IPS DF 19.7 (cell line): ENCODE measurements at regions not wholly inside any gene's neighbourhood (a gene's known extent, or its start where the extent isn't known, plus 50 kb on each side); places are given as distances from the start of the nearest gene placed in this dataset.
"Not testable (repeated sequence)": the region's sequence is repeated elsewhere in the genome, so short reads cannot be mapped to it uniquely, and the experiment has no call there.

Experiments used
- DNase-seq: peaks from one replicate; pipeline ENCODE4 v3.0.0-alpha.2; 2013; ENCODE audit warnings: low read depth, low spot score

DNA sequence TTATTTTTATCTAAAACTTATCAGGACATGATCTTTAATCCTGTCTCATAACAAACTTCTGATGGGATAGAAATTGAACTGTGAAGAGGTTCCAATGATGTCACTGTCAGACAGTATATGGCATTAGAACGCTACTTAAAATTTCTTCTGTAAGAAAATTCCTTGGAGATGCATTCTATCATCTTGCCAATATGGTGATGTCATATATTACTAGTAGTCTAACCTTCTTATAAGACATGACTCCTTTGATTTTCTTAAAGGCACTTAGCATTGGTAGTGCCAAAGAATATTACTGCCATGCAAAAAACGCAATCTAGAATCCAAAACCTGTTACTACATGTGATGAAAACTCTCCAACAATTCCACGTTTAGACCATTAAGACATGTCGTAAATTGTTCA lies 131.1 kb downstream of the SLC25A46 start:
- no peak for DNase-seq

DNA sequence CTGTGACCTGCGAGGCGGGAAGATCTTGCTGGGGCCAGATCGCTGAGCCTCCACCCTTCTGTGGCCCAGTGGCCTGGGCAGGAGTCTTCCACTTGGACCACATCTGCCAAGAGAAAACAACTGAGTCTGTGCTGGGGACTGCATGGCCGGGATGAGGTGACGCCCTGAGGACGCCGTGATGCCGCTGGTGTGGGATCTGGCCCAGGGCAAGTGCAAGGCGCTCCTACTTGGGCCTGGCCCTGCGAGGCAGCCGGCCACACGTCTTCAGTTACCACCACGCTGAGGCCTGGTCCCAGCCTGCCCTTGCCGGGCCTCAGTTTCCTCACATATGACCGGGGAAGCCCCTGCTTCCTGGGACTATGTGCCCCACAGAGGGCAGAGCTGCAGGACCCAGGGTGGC lies 133.4 kb downstream of the SLC25A46 start:
- DNase-seq: no peak

DNA sequence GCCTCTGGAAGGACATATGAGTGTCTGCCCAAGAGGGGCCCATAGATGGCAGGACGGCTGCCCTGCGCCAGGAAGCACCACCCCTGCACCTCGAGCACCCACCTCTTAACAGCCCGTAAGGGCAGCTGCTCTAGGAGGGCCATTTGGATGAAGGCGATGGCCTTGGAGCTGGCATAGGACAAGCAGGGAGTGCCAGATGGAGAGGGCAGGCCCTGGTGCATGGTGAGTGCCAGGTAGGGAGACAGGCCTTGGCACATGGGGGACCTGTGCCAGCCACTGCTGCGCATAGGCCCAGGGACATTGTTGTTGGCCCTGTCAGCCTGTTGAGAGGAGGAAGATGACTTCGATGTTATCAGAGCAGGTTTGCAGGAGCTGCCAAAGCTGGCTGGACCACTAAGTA lies 134.2 kb downstream of the SLC25A46 start:
- DNase-seq: no peak

DNA sequence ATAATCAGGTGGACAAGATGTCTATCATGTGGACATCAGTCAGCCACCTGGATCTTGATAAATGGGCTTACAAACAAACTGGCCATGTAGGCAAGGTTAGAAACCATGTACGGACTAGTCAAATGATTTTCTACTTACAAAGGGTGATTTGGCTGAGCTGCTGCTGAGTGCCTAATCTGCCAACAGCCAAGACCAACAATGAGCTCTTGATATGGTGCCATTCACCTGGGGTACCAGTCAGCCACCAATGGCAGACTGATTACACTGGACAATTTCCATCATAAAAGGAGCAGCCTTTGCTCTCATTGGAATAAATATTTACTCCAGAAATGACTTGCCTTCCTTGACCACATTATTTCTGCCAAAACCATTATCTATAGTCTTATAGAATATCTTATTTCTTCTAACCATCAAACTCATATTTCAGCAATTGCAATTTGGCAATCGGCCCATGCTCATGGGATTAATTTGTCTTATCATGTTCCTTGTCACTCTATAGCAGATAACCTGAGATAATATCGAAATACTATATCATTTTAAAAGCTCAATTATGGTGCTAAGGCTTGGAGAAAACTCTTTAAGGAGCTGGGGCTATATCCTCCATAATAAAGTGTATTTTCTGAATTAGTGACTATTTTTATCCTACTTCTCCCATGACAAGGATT lies 135.1 kb downstream of the SLC25A46 start:
- DNase-seq: no peak

DNA sequence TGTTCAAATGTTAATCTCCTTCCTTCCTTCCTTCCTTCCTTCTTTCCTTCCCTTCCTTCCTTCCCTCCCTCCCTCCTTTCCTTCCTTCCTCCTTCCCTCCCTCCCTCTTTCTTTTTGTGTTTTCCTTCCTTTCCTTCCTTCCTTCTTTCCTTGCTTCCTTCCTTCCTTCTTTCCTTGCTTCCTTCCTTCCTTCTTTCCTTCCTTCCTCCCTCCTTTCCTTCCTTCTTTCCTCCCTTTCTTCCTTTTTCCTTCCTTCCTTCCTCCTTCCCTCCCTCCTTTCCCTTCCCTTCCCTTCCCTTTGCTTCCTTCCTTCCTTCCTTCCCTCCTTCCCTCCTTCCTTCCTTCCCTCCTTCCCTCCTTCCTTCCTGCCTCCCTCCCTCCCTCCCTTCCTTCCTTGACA lies 136.3 kb downstream of the SLC25A46 start:
- not testable (repeated sequence) for DNase-seq

DNA sequence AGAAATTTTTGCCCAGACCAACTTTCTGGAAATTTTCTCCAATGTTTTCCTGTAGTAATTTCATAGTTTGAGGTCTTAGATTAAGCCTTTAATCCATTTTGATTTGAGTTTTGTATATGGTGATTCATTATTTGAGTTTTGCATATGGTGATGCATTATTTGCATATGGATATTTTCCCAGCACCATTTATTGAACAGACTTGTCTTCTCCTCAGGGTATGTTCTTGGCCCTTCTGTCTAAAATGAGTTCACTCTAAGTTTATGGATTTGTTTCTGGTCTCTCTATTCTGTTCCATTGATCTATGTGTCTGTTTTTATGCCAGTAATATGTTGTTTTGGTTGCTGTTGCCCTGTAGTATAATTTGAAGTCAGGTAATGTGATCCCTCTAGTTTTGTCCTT lies 139.3 kb downstream of the SLC25A46 start:
- DNase-seq: no peak

DNA sequence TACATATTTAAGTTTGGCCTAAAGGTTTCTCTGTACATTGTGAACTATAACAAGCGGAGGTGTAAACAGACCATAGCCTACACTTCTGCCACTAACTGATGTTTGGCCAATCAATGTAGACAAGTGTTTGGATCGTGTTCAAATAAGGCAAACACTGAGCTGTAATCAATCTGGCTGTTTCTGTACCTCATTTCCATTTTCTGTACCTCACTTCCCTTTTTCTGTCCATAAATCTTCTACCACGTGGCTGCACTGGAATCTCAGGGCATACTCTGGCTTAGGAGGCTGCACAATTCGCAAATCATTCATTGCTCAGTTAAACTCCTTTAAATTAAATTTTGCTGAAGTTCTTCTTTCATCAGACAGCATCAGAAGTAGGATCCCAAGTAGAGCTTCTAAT lies 140.9 kb downstream of the SLC25A46 start:
- DNase-seq: no peak

DNA sequence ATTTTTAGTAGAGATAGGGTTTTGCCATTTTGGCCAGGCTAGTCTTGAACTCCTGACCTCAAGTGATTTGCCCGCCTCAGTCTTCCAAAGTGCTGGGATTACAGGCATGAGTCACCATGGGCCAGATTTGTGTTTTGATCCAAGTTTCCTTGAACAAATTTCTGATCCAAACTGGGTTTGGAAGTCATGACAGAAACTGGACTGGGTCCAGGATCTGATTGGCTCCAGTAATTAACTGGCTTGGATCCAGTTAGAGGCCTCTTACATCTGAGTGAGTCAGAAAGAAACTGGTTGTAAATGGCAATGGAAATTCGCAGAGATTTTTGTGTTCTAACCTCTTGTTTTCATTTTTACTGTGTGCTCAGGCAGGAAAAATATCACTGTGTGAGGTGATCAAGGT lies 141.6 kb downstream of the SLC25A46 start:
- no peak for DNase-seq

DNA sequence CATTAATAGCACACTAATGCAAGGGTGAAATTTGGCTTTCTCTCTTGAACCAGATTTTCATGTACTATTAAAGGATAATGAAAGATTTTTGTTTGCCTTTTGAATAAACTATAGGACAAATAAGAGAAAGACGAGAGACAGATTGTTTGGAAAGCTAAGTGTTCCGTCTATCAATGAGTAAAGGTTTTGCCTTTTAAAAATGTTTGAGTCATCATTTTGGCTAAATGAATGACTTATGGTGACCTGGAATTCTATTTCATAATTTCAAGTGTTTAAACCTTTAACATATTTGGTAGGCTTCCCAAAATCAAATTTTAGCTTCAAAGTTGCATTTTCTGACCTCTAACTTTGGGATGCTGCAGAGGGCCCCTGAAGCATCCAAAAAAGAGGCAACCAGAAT lies 145.2 kb downstream of the SLC25A46 start:
- no peak for DNase-seq

DNA sequence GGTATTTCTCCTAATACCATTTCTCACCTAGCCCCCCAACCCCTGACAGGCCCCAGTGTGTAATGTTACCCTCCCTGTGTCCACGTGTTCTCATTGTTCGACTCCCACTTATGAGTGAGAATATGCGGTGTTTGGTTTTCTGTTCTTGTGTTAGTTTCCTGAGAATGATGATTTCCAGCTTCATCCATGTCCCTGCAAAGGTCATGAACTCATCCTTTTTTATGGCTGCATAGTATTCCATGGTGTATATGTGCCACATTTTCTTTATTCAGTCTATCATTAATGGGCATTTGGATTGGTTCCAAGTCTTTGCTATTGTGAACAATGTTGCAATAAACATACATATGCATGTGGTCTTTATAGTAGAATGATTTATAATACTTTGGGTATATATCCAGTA lies 148.4 kb downstream of the SLC25A46 start:
- DNase-seq: not testable (repeated sequence)

DNA sequence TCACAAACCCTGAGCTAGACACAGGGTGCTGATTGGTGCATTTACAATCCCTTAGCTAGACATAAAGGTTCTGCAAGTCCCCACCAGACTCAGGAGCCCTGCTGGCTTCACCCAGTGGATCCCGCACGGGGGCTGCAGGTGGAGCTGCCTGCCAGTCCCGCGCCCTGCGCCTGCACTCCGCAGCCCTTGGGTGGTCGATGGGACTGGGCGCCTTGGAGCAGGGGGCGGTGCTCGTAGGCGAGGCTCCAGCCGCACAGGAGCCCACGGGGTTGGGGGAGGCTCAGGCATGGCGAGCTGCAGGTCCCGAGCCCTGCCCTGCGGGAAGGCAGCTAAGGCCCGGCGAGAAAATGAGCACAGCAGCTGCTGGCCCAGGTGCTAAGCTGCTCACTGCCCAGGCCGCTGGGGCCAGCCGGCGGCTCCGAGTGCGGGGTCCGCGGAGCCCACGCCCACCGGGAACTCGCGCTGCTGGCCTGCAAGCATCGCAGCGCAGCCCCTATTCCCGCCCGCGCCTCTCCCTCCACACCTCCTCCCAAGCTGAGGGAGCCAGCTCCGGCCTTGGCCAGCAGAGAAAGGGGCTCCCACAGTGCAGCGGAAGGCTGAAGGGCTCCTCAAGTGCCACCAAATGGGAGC lies 155.2 kb downstream of the SLC25A46 start:
- DNase-seq: not testable (repeated sequence)

DNA sequence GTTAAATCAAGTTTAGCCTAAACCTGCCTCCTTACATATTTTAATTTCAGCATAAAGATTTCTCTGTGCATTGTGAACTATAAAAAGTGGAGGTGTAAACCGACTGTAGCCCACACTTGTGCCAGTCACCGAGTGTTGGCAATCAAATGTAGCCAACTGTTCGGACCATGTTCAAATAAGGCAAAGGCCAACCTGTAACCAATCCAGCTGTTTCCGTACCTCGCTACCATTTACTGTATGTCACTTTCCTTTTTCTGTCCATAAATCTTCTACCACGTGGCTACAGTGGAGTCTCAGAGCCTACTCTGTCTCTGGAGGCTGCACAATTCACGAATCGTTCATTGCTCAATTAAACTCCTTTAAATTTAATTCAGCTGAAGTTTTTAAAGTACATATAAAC lies 156.0 kb downstream of the SLC25A46 start:
- DNase-seq: no peak

DNA sequence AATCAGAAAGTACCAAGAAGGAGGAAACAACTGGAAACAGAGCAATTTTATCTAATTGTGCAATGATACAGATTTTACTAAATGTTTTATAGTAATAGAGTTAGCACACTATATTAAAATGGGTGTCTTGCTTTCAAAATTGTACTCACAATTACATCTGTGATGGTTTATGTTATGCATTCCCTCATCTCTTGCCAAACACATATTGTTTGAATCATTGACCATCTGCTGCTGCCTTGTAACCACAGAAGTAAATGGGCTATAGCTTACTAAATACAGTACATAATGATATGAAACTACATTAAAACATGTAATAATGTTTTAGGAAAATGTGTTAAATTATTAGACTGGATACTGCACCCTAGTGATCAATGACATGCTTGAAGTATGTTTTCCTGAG lies 158.1 kb downstream of the SLC25A46 start:
- DNase-seq: no peak

DNA sequence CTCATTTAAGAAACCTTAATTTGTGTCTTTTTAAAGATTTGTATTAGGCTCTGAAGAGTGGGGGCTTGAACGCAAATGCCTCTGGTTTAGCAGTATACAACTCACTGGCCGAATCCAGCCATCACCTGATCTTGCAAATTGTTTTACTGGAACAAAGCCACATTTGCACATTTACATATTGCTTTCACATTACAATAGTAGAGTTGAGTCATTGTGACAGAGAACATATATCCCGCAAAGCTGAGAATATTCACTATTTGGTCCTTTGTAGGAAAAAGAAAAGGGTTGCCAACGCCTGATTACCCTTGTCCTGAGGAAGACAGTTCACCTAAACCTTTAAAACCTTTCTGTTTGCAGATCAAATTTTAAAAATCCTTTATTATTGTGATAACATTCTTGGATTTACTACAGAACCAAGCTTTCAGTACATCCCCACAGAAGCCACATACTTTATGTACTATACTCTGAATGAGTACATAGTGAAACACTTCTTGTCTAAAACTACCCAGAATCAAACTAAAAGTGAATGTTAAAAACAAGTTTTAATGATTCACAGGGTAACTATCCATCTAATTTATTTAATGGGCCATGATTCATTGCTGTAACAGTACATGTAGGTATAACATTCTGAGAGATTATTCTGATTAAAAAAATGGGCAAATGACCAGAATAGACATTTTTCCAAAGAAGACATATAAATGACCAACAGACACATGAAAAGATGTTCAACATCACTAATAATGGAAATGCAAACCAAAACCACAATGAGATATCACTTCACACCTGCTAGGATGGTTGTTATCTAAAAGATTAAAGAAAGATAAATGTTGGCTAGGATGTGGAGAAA lies 161.0 kb downstream of the SLC25A46 start:
- no peak for DNase-seq

DNA sequence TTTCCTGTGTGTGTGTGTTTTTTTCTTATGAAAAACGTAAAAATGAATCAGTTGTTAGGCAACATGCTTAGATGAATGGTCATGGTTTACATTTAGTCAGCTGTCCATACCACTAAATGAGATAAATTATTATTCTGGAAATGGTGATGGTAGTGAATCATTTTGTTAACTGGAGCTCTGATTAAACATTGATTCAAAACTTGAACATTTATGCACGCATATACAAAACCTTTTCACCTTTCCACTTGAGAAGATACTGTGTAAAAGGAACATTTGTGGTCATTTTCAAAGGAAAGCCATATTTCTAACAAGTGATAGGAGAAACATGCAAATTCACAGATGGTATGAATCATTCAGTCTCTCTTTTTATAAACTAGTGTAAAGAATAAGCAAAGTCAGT lies 162.0 kb downstream of the SLC25A46 start:
- DNase-seq: no peak

DNA sequence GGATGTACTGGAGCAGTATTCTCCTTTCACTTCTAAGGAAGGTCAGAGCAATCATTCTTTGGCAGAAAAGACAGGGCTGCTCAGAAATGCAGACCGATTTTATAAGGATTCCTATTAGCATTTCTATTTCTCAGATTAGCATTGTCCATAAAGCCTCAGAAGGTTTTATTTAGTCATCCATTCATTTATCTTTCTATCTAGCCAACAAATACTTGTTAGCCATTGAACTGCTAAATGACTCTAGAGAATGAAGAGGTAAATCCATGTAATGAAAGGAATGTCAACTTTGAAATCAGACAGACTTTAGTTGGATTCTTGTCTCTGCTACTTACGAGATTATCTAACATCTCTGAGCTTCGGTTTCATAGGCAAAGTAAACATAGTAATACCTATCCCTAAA lies 165.2 kb downstream of the SLC25A46 start:
- no peak for DNase-seq

DNA sequence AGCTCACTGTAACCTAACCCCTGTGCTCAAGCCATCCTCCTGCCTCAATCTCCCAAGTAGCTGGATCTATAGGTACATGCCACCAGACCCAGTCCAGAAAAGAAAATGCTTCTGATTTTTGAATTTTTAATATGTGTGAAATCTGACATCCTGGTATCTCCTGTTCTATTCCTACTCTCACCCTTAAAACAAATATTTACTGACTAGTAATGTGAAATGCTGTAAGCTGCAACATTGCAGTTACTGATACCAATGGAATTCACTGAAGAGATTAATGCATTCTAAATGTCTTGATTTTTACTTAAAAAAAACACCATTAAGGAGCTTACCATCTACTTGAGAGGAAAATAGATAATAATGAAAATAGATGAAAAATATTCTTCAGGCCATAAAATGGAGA lies 162.7 kb upstream of the TSLP start:
- no peak for DNase-seq

DNA sequence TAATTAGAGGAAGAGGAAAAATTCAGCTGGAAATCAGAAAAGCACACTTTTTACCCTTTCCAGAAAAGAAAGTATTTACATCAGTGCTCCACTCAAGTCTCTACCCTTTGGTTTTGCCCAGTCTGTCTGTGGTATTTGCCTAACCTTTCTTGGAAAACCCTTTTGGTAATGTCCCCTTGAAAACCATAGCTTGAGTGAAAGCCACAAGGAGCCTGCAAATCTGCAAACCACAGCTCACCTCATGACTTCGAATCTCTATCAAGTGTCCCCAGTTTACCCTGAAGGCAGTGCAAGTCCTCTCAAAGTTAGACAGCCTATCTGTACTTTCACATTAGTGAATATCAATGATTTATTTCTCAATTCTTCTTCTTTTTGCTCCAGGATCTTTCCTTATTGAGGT lies 162.1 kb upstream of the TSLP start:
- no peak for DNase-seq

DNA sequence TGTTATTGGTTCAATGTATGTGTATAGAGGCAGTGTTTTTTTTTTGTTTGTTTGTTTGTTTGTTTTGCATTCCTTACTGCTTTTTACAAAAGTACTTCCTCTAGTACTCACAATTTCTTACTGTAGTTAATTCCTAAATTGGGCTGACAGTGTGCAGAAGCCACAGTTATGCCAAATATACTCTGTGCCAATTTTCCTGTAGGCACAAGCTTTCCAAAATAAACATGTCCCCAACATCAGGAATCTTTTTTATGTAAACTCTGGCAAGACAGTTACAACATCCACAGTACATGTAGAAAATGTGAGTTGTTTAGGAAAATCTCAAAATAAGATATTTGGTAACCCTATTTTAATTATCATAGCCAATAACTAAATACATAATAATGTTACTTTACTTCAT lies 161.6 kb upstream of the TSLP start:
- no peak for DNase-seq

DNA sequence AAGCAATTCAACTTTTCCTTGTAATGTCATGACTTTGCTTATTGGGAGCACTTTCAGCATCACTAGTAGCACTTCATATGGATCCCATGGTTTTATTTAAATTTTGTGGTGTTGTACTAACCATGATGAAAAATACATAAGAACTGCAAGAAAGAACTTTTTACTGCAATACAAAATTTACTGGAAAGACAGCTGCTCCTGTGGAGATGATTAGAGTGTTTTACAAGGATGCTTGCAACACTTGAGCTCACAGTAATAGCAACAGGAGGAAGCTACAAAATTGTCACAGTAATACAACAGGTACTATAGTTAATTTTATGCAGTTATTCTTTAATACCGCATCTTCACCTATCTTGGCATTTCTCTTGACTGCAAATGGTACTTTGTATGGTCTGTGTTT lies 158.3 kb upstream of the TSLP start:
- DNase-seq: no peak

DNA sequence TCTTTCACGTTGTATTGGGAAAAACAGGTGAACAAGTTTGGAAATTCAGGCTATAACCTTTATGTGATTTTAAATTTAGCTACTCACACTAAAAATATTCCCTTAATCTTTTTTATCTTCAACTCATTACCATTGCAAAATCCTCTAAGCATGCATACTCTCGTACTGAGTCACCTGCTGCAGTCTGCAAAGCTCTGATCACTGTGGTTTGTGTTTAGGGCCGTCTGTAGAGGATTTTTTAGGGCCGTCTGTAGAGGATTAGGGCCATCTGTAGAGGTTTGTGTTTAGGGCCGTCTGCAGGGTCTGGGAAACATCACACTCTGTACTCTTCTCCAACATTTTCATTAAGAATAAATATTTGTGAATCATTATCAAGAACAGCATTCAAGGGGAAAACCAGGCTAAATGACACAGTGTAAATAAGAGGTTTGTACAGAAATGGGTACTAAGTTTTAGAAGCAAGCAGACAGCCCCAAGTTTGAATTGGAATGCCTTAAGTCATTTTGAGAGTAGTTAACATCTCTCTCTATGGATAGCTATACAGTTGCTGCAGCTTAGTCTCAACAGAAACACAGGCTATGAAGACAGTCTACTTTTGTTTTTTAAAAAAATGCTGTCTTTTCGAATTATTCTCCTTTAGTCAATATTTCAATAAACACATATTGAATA lies 155.0 kb upstream of the TSLP start:
- no peak for DNase-seq

DNA sequence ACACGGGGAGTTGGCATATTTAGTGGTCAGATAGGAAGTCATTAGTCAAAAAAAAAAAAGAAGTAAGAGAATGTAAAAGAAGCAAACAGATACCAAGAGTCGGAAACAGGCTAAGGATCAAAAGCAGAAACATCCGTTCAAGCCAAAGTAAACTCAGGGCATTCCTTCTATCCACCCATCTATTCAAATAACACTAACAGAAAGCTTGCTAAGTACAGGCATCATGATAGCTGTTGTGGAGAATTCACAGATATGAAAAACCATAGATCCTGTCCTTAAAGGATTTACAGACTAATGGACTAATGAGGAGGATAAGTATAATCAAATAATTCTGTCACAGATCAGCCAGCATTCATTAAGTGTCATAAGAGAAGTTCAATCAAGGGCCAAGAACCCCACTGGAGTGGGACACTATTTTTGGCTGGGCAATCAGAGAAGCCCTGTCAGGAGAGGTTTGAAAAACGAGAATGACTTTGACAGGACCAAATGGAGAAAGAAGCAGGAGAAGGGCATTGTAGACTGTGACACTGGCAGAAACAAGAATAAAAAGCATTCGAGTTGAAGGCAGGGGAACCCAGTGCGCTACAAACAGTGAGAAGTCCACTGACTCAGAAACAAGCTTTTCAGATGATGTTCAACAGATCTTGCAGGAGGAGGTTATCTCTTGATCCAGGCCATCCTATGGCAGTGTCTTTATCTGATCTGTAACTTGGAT lies 154.2 kb upstream of the TSLP start:
- no peak for DNase-seq
